HCT116 (cell line): ENCODE measurements at regions not wholly inside any gene's neighbourhood (a gene's known extent, or its start where the extent isn't known, plus 50 kb on each side); places are given as distances from the start of the nearest gene placed in this dataset.

Source experiments
- ATAC-seq: fragments of 200-7000 bp; cut with Tn5 transposase; 2 replicates; pipeline ENCODE4 v1.9.1; 2020; ENCODE audit warnings: mild to moderate bottlenecking, moderate library complexity
- BruUV-seq: library from RNA; stranded (reverse); fragments of 400-500 nt; replicated peaks from 2 replicates; lab custom pipeline; 2021; lab: Mats Ljungman, UMichigan
- CTCF ChIA-PET: fragments of 300-600 bp; sonication (Branson Sonifier 250); formaldehyde crosslinking; loops from one replicate; lab custom pipeline; 2021; ENCODE audit warnings: antibody characterized with exemption; lab: Charles Lee
- POLR2A ChIA-PET: fragments of 300-600, 350-600 bp; sonication (Branson Sonifier 250); formaldehyde crosslinking; loops from one replicate; lab custom pipeline; 2021; ENCODE audit warnings: antibody characterized with exemption; lab: Charles Lee
- RAD21 ChIA-PET, 2 experiments: fragments of 300-600 bp; sonication (Branson Sonifier 250); formaldehyde crosslinking; loops; one replicate each; lab custom pipeline; 2023; ENCODE audit warnings: low total read pairs in 2 of 2; ENCODE audit not compliant: uncharacterized antibody in 2 of 2, unreplicated experiment in 2 of 2, low non-redundant PET in 1 of 2; lab: Charles Lee
- DNase-seq: peaks from one replicate; pipeline ENCODE4 v3.0.0-alpha.2; 2010; ENCODE audit warnings: low read depth, low spot score
- H2AFZ ChIP-seq: fragments of 200-600 bp; shearing (Covaris generic), sonication (generic); 2 replicates; pipeline ENCODE4 v1.6.1; 2017; ENCODE audit warnings: low read depth, mixed run types, mixed read lengths, antibody characterized with exemption, low read length; ENCODE audit not compliant: poor library complexity, severe bottlenecking
- H3K27ac ChIP-seq: 2 replicates; pipeline ENCODE4 v1.5.1; 2012; ENCODE audit warnings: low read depth, low read length
- H3K27me3 ChIP-seq: fragments of 200-600 bp; sonication (generic); 2 replicates; pipeline ENCODE4 v1.6.1; 2016; ENCODE audit warnings: mixed run types, low read length, mixed read lengths; ENCODE audit not compliant: insufficient read depth
- H3K36me3 ChIP-seq, 2 experiments: fragments of 200-500 bp in 1 of 2; fragments of 200-600 bp in 1 of 2; sonication (Bioruptor generic) in 1 of 2; sonication (generic) in 1 of 2; 2 replicates each; pipeline versions ENCODE4 v1.5.1 to v1.6.1; 2014 to 2016; ENCODE audit warnings: low read length in 2 of 2, inconsistent platforms in 1 of 2, mixed read lengths in 1 of 2, mixed run types in 1 of 2; ENCODE audit not compliant: insufficient read depth in 2 of 2, control insufficient read depth in 1 of 2
- H3K4me1 ChIP-seq, 2 experiments: fragments of 200-600 bp in 1 of 2; sonication (generic) in 1 of 2; 2 replicates each; pipeline versions ENCODE4 v1.5.1 to v1.6.1; 2012 to 2017; ENCODE audit warnings: low read length in 2 of 2, inconsistent platforms in 1 of 2, mild to moderate bottlenecking in 1 of 2, mixed read lengths in 1 of 2, mixed run types in 1 of 2, moderate library complexity in 1 of 2; ENCODE audit not compliant: insufficient read depth in 2 of 2, control insufficient read depth in 1 of 2
- H3K4me2 ChIP-seq: fragments of 200-600 bp; sonication (generic); 2 replicates; pipeline ENCODE4 v1.6.1; 2017; ENCODE audit warnings: mixed run types, low read length, mixed read lengths
- H3K4me3 ChIP-seq, 2 experiments: fragments of 200-600 bp in 1 of 2; sonication (generic) in 1 of 2; replicated peaks in 1 of 2; 2 replicates each; pipeline ENCODE4 v1.5.1; 2011 to 2016; ENCODE audit warnings: low read length in 2 of 2, control low read depth in 1 of 2, low read depth in 1 of 2, mild to moderate bottlenecking in 1 of 2, mixed read lengths in 1 of 2, mixed run types in 1 of 2
- H3K79me2 ChIP-seq: fragments of 200-600 bp; sonication (generic); 2 replicates; pipeline ENCODE4 v1.6.1; 2017; ENCODE audit warnings: mild to moderate bottlenecking, mixed run types, low read length, moderate library complexity, mixed read lengths; ENCODE audit not compliant: insufficient read depth
- H3K9ac ChIP-seq: fragments of 200-600 bp; sonication (generic); 2 replicates; pipeline ENCODE4 v1.6.1; 2016; ENCODE audit warnings: low read length, mixed read lengths
- H3K9me2 ChIP-seq: fragments of 200-600 bp; sonication (generic), shearing (Covaris generic); 2 replicates; pipeline ENCODE4 v1.6.1; 2017; ENCODE audit warnings: mixed run types, mild to moderate bottlenecking, moderate library complexity; ENCODE audit not compliant: insufficient read depth
- H3K9me3 ChIP-seq, 2 experiments: fragments of 200-500 bp in 1 of 2; fragments of 200-600 bp in 1 of 2; sonication (Bioruptor generic) in 1 of 2; sonication (generic) in 1 of 2; 2 replicates each; pipeline ENCODE4 v1.6.1; 2014 to 2017; ENCODE audit warnings: low read length in 2 of 2, mixed read lengths in 2 of 2, inconsistent platforms in 1 of 2, low read depth in 1 of 2, mild to moderate bottlenecking in 1 of 2, mixed run types in 1 of 2, moderate library complexity in 1 of 2; ENCODE audit not compliant: control insufficient read depth in 1 of 2, insufficient read depth in 1 of 2
- H4K20me1 ChIP-seq: fragments of 200-600 bp; sonication (generic), shearing (Covaris generic); 2 replicates; pipeline ENCODE4 v1.6.1; 2017; ENCODE audit warnings: mixed run types, mild to moderate bottlenecking, moderate library complexity; ENCODE audit not compliant: insufficient read depth
- CBX3 ChIP-seq: IDR thresholded peaks from 2 replicates; pipeline ENCODE4 v1.6.1; 2012; ENCODE audit warnings: low read depth
- CEBPB ChIP-seq: IDR thresholded peaks from 2 replicates; pipeline ENCODE4 v1.6.1; 2012; ENCODE audit warnings: low read depth
- EGR1 ChIP-seq: IDR thresholded peaks from 2 replicates; pipeline ENCODE4 v1.6.1; 2012; ENCODE audit warnings: low read depth
- EZH2 ChIP-seq: fragments of 200-600 bp; sonication (generic); IDR thresholded peaks from 2 replicates; pipeline ENCODE4 v1.6.1; 2017; ENCODE audit warnings: antibody characterized with exemption, mixed run types
- EZH2phosphoT487 ChIP-seq: fragments of 200-600 bp; IDR thresholded peaks from 2 replicates; pipeline ENCODE4 v1.6.1; 2018; ENCODE audit warnings: antibody characterized with exemption, borderline replicate concordance
- FOSL1 ChIP-seq: IDR thresholded peaks from 2 replicates; pipeline ENCODE4 v1.6.1; 2012; ENCODE audit warnings: low read depth
- MAX ChIP-seq: IDR thresholded peaks from 2 replicates; pipeline ENCODE4 v1.6.1; 2012
- POLR2AphosphoS5 ChIP-seq: IDR thresholded peaks from 2 replicates; pipeline ENCODE4 v1.6.1; 2011; ENCODE audit warnings: mild to moderate bottlenecking, low read depth, low read length, moderate library complexity
- RAD21 ChIP-seq: IDR thresholded peaks from 2 replicates; pipeline ENCODE4 v1.6.1; 2012; ENCODE audit warnings: low read depth, mild to moderate bottlenecking
- SP1 ChIP-seq: IDR thresholded peaks from 2 replicates; pipeline ENCODE4 v1.6.1; 2012; ENCODE audit warnings: low read depth
- SRF ChIP-seq: IDR thresholded peaks from 2 replicates; pipeline ENCODE4 v1.6.1; 2012; ENCODE audit warnings: low read depth
- TCF7L2 ChIP-seq: IDR thresholded peaks from 2 replicates; pipeline ENCODE4 v1.7.0; 2011; ENCODE audit warnings: borderline replicate concordance, inconsistent platforms; ENCODE audit not compliant: insufficient read depth, insufficient read length; ENCODE audit errors: extremely low read depth
- YY1 ChIP-seq: IDR thresholded peaks from 2 replicates; pipeline ENCODE4 v1.6.1; 2011; ENCODE audit warnings: low read length, low read depth, moderate library complexity, mild to moderate bottlenecking; ENCODE audit not compliant: insufficient replicate concordance; ENCODE audit errors: extremely low read depth
- ZBTB33 ChIP-seq: IDR thresholded peaks from 2 replicates; pipeline ENCODE4 v1.6.1; 2011; ENCODE audit warnings: mild to moderate bottlenecking, low read length, moderate library complexity; ENCODE audit not compliant: insufficient replicate concordance; ENCODE audit errors: extremely low read depth
- ZFX ChIP-seq: fragments of 450-650 bp; IDR thresholded peaks from 2 replicates; pipeline ENCODE4 v1.6.1; 2017
- ZNF274 ChIP-seq: fragments of 200-500 bp; sonication (Bioruptor generic); IDR thresholded peaks from 2 replicates; pipeline ENCODE4 v1.6.1; 2014; ENCODE audit warnings: mild to moderate bottlenecking, low read depth, low read length, inconsistent platforms
- intact Hi-C: fragments of 100-400 bp; cut with micrococcal nuclease; formaldehyde crosslinking; loops from 2 replicates; pipeline ENCODE4 v1.10.0; 2022
- TF ChIP-seq, protein P1 (sequence below): IDR thresholded peaks from 2 replicates; pipeline ENCODE4 v1.6.1; 2012

DNA sequence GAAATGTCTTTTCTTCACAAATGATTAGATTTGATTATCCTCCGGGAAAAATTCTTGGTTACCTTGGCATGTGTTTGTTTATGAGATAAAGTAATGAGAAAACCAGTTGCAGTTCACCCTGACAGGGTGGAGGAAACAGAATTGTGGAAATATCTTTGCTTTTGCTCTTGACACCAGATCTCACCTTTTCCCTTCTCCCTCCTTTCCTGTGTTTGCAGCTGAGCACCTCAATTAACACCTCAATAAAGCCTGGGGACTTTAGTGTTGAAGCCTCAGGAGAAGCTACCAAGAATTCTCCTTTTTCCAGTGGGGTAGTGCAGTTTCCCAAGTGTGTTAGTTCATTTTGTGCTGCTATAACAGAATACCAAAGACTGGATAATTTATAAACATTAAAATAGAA is 350.8 kb upstream of the IGFBP7 start (continued):
- TF ChIP-seq, protein P1, sequence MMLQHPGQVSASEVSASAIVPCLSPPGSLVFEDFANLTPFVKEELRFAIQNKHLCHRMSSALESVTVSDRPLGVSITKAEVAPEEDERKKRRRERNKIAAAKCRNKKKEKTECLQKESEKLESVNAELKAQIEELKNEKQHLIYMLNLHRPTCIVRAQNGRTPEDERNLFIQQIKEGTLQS: no peak
- no peak for TF ChIP-seq ZBTB33
- TF ChIP-seq ZFX: no peak
- TF ChIP-seq RAD21: no peak

DNA sequence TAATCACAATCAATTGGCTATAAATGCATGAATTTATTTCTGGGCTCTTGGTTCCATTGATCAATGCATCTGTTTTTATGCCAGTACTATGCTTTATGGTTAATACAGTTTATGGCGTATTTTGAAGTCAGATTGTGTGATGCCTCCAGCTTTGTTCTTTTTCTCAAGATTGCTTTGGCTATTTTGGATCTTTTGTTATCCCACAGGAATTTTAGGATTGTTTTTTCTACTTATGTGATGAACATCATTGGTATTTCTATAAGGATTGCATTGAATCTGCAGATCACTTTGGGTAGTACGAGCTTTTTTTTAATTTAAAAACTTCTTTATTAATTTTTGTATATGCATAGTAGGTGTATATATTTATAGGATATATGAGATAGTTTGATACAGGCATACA is 338.7 kb upstream of the IGFBP7 start:
- H3K36me3 ChIP-seq: no peaks in the 10 kb centered on the region
- H4K20me1 ChIP-seq: no peaks in the 10 kb centered on the region
- H3K27ac ChIP-seq: no peak overlapping the region
- intact Hi-C loops: no loop called here
- no peak overlapping the region for H3K9ac ChIP-seq
- BruUV-seq: no TSS peak
- no peak overlapping the region for H2AFZ ChIP-seq
- DNase-seq: no peak
- no peaks in the 10 kb centered on the region for H3K79me2 ChIP-seq
- no peak overlapping the region for H3K4me2 ChIP-seq
- POLR2A ChIA-PET: no interaction called here
- CTCF ChIA-PET: no interaction called here
- no peaks in the 10 kb centered on the region for H3K4me1 ChIP-seq
- TF ChIP-seq, protein P1: no peak
- TF ChIP-seq SRF (no peak), FOSL1 (no peak), SP1 (no peak), ZNF274 (no peak), YY1 (no peak), ZBTB33 (no peak), POLR2AphosphoS5 (no peak), TCF7L2 (no peak), EZH2 (no peak), EZH2phosphoT487 (no peak), CEBPB (no peak), RAD21 (no peak), ZFX (no peak), MAX (no peak), EGR1 (no peak), CBX3 (no peak)
- H3K9me2 ChIP-seq: no peaks in the 10 kb centered on the region
- RAD21 ChIA-PET: no interaction called here
- no peak overlapping the region for H3K4me3 ChIP-seq
- ATAC-seq: no peak
- H3K9me3 ChIP-seq: peaks cover 0 to 4% of the 10 kb centered on the region in 2 experiments; a peak in 1 of 4 replicates
- no peaks in the 10 kb centered on the region for H3K27me3 ChIP-seq
